ENCODE measurements at regions not wholly inside any gene's neighbourhood (a gene's known extent, or its start where the extent isn't known, plus 50 kb on each side); places are given as distances from the start of the nearest gene placed in this dataset.

DNA sequence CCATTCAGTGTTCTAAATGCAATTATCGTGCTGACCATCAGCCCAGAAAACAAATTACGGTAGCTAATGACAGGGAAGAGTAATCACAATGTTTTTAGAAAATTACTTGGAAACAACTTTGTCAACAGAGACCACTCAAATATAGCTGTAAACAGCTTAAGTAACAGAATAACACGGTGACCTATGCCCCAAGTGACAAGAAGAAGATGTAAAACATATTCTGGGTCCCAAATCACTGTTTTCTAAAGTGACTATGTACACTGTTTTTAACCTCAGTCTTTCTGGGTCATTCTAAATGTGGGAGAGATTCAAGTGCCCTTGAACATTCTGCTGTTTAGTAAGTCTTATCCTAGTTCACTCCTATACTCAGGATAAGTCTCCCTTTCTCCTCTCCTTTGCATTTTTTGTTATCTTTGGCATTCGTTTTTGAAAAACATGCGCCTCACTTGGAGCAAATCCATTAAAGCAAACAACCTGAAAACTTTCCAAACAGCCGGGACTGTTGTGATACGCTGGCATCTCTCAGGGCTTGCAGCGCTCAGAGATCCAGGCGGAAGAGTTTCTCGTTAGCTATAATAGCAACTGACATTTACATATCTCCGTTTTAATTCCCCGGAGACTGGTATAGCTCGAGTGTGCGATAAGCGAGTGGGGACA, 114.5 kb upstream of the SOX4 start:
- ChIA-PET POLR2A (no interaction called here), CTCF (no interaction called here)
- no peaks in the 10 kb centered on the region for H3K4me1 Mint-ChIP-seq
- DNase-seq (no peak), ATAC-seq (ENCODE audit: low read depth) (no peak)
- TF ChIP-seq, protein P1, sequence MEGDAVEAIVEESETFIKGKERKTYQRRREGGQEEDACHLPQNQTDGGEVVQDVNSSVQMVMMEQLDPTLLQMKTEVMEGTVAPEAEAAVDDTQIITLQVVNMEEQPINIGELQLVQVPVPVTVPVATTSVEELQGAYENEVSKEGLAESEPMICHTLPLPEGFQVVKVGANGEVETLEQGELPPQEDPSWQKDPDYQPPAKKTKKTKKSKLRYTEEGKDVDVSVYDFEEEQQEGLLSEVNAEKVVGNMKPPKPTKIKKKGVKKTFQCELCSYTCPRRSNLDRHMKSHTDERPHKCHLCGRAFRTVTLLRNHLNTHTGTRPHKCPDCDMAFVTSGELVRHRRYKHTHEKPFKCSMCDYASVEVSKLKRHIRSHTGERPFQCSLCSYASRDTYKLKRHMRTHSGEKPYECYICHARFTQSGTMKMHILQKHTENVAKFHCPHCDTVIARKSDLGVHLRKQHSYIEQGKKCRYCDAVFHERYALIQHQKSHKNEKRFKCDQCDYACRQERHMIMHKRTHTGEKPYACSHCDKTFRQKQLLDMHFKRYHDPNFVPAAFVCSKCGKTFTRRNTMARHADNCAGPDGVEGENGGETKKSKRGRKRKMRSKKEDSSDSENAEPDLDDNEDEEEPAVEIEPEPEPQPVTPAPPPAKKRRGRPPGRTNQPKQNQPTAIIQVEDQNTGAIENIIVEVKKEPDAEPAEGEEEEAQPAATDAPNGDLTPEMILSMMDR (IDR thresholded peaks at IDR 0.05) = no peak
- H3K9me3 Mint-ChIP-seq = no peaks in the 10 kb centered on the region
- peaks cover 4% of the 10 kb centered on the region for H3K27me3 Mint-ChIP-seq
- no peaks in the 10 kb centered on the region for H3K36me3 Mint-ChIP-seq (ENCODE audit: low read depth)
- no peak overlapping the region for H3K4me3 Mint-ChIP-seq
- intact Hi-C loops (cut with micrococcal nuclease) = loop anchor here (5.0 kb wide), 1 partner anchor 427 kb away; no protein-coding TSS in a partner anchor
- H3K27ac Mint-ChIP-seq = no peak overlapping the region

DNA sequence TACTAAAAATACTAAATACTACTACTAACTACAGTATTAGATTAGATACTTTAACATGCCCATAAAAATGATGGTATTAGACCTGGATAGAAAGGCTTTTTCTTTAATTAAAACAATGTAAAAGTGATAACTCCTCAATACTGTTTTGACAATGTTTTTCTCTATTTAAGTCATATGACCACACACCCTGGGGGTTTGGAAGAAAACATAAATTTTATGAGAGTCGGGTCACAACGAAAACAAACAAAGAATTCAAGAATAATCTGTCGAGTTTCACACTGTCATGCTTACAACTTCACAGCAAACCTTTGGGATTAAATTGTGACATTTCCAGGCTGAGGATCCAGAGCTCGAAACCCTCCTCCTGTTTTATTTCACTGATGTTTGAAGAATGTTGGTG, 107.4 kb upstream of the SOX4 start:
- no peak overlapping the region for H3K4me3 Mint-ChIP-seq
- ATAC-seq (ENCODE audit: low read depth) = no peak
- intact Hi-C loops (cut with micrococcal nuclease) = no loop called here
- TF ChIP-seq, protein P1 (IDR thresholded peaks at IDR 0.05) = no peak
- POLR2A ChIA-PET = no interaction called here
- H3K27me3 Mint-ChIP-seq = peaks cover 4% of the 10 kb centered on the region
- no peak for DNase-seq
- H3K27ac Mint-ChIP-seq = no peak overlapping the region
- no peaks in the 10 kb centered on the region for H3K36me3 Mint-ChIP-seq (ENCODE audit: low read depth)
- CTCF ChIA-PET = no interaction called here
- no peaks in the 10 kb centered on the region for H3K4me1 Mint-ChIP-seq
- no peaks in the 10 kb centered on the region for H3K9me3 Mint-ChIP-seq

DNA sequence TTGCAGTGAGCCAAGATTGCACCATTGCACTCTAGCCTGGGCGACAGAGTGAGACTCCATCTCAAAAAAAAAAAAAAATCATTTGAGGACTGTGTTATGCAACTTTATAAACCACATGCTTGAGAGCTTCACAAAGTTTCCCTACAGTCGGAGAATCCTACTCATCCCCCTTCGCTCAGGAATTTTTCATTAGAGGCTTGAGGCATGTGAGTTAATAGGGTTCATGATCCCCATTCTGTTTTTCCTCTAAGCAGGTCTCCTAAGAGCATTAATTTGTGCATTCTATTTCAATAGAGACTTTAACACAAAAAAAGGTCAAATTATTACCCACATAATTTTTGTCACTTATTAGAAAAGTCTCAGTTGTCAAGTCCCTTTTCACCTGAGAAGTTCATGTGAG, 103.7 kb upstream of the SOX4 start:
- TF ChIP-seq, protein P1 (IDR thresholded peaks at IDR 0.05) = no peak
- H3K4me3 Mint-ChIP-seq = no peak overlapping the region
- H3K36me3 Mint-ChIP-seq (ENCODE audit: low read depth) = no peaks in the 10 kb centered on the region
- H3K27me3 Mint-ChIP-seq = no peaks in the 10 kb centered on the region
- ChIA-PET POLR2A (no interaction called here), CTCF (no interaction called here)
- H3K9me3 Mint-ChIP-seq = no peaks in the 10 kb centered on the region
- intact Hi-C loops (cut with micrococcal nuclease) = no loop called here
- ATAC-seq (ENCODE audit: low read depth) (no peak), DNase-seq (no peak)
- H3K27ac Mint-ChIP-seq = no peak overlapping the region
- H3K4me1 Mint-ChIP-seq = no peaks in the 10 kb centered on the region

DNA sequence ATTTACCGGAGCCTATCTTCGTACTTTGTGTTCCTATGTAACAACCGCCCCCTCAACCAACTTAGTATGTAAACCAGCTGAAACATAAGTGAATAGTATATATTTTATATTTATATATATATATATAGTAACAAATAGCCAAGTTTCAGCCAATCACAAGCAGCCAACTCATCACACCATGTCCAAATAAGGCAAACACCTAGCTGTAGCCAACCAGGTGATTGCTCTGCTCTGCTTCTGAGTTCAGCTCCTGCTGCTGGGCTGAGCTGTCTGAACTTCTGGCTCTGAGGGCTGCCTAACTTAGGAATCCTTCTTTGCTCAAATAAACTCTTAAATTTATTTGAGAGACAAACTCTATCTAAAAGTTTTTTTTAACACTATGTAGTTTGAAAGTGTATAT, 101.6 kb upstream of the SOX4 start:
- TF ChIP-seq, protein P1 (IDR thresholded peaks at IDR 0.05) = no peak
- H3K27ac Mint-ChIP-seq = no peak overlapping the region
- H3K36me3 Mint-ChIP-seq (ENCODE audit: low read depth) = no peaks in the 10 kb centered on the region
- POLR2A ChIA-PET = no interaction called here
- CTCF ChIA-PET = no interaction called here
- H3K27me3 Mint-ChIP-seq = no peaks in the 10 kb centered on the region
- DNase-seq (no peak), ATAC-seq (ENCODE audit: low read depth) (no peak)
- no peaks in the 10 kb centered on the region for H3K4me1 Mint-ChIP-seq
- no peak overlapping the region for H3K4me3 Mint-ChIP-seq
- no peaks in the 10 kb centered on the region for H3K9me3 Mint-ChIP-seq
- intact Hi-C loops (cut with micrococcal nuclease) = no loop called here

DNA sequence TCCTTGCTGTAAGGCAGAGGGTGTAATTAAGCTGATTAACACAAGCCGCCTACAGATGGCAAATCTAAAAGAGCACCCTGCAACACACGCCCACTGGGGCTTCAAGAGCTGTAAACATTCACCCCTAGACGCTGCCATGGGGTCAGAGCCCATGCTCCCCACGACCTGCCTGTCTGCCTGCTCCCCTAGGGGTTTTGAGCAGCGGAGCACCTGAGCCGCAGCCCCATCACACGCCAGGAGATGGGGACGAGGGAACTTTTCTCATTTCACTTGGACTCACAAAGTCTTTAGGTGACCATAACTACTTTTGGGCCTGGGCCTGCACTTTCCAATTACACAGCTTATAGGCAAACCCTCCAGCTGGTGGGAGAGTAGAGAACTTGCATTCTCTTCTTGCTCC, 99.0 kb upstream of the SOX4 start:
- H3K27me3 Mint-ChIP-seq = no peaks in the 10 kb centered on the region
- no peak overlapping the region for H3K4me3 Mint-ChIP-seq
- H3K9me3 Mint-ChIP-seq = no peaks in the 10 kb centered on the region
- intact Hi-C loops (cut with micrococcal nuclease) = no loop called here
- TF ChIP-seq, protein P1 (IDR thresholded peaks at IDR 0.05) = no peak
- no peaks in the 10 kb centered on the region for H3K4me1 Mint-ChIP-seq
- H3K27ac Mint-ChIP-seq = no peak overlapping the region
- H3K36me3 Mint-ChIP-seq (ENCODE audit: low read depth) = no peaks in the 10 kb centered on the region
- ChIA-PET CTCF (no interaction called here), POLR2A (no interaction called here)
- ATAC-seq (ENCODE audit: low read depth) (no peak), DNase-seq (no peak)
